Caco-2 (cell line): ENCODE measurements at regions not wholly inside any gene's neighbourhood (a gene's known extent, or its start where the extent isn't known, plus 50 kb on each side); places are given as distances from the start of the nearest gene placed in this dataset.
"Not testable (repeated sequence)": the region's sequence is repeated elsewhere in the genome, so short reads cannot be mapped to it uniquely, and the experiment has no call there.

Experiments used
- BruUV-seq: library from RNA; stranded (reverse); fragments of 400-500 nt; replicated peaks from 2 replicates; lab custom pipeline; 2021; lab: Mats Ljungman, UMichigan
- CTCF ChIA-PET: fragments of 300-600 bp; sonication (Branson Sonifier 250); formaldehyde crosslinking; loops from one replicate; lab custom pipeline; 2022; ENCODE audit warnings: antibody characterized with exemption; lab: Charles Lee
- POLR2A ChIA-PET: fragments of 300-600 bp; sonication (Branson Sonifier 250); formaldehyde crosslinking; loops from one replicate; lab custom pipeline; 2022; ENCODE audit warnings: antibody characterized with exemption; lab: Charles Lee
- DNase-seq, 2 experiments: peaks; one replicate each; pipeline versions ENCODE4 v3.0.0 to v3.0.0-alpha.2; 2020 to 2022
- H3K27me3 ChIP-seq: replicated peaks from 2 replicates; pipeline ENCODE4 v1.6.0; 2011; ENCODE audit warnings: low read length; ENCODE audit not compliant: control insufficient read depth, insufficient read depth
- H3K36me3 ChIP-seq: 2 replicates; pipeline ENCODE4 v1.5.1; 2011; ENCODE audit warnings: low read length; ENCODE audit not compliant: control insufficient read depth, insufficient read depth
- H3K4me1 ChIP-seq: fragments of 250-450 bp; sonication (Bioruptor Pico); 2 replicates; pipeline ENCODE4 v1.5.1; 2020; ENCODE audit warnings: mild to moderate bottlenecking
- H3K4me3 ChIP-seq: 2 replicates; pipeline ENCODE4 v1.5.1; 2011; ENCODE audit warnings: low read depth, mild to moderate bottlenecking, control low read depth, low read length
- H3K9me3 ChIP-seq: fragments of 250-450 bp; sonication (Bioruptor Pico); 2 replicates; pipeline ENCODE4 v1.5.1; 2020; ENCODE audit warnings: mild to moderate bottlenecking, moderate library complexity
- H3K27ac Mint-ChIP-seq: one replicate; pipeline ENCODE4 v1.8.0; 2022; ENCODE audit warnings: mixed read lengths; ENCODE audit not compliant: unreplicated experiment
- H3K27me3 Mint-ChIP-seq: one replicate; pipeline ENCODE4 v1.8.0; 2022; ENCODE audit warnings: mixed read lengths; ENCODE audit not compliant: insufficient read depth, unreplicated experiment
- H3K36me3 Mint-ChIP-seq: one replicate; pipeline ENCODE4 v1.8.0; 2022; ENCODE audit warnings: mild to moderate bottlenecking, mixed read lengths; ENCODE audit not compliant: insufficient read depth, unreplicated experiment
- H3K4me1 Mint-ChIP-seq: one replicate; pipeline ENCODE4 v1.8.0; 2022; ENCODE audit warnings: low read depth, mixed read lengths; ENCODE audit not compliant: unreplicated experiment
- H3K4me3 Mint-ChIP-seq: one replicate; pipeline ENCODE4 v1.8.0; 2022; ENCODE audit warnings: mild to moderate bottlenecking, moderate library complexity, mixed read lengths; ENCODE audit not compliant: unreplicated experiment
- H3K9me3 Mint-ChIP-seq: one replicate; pipeline ENCODE4 v1.8.0; 2022; ENCODE audit warnings: mixed read lengths; ENCODE audit not compliant: unreplicated experiment
- CTCF ChIP-seq, 2 experiments: fragments of 200-600 bp in 1 of 2; IDR thresholded peaks; 1 replicate in 1 of 2; 2 replicates in 1 of 2; pipeline versions ENCODE4 v1.5.1 to v1.8.0; 2011 to 2022; ENCODE audit warnings: antibody characterized with exemption in 1 of 2, control low read depth in 1 of 2, inconsistent platforms in 1 of 2, low read depth in 1 of 2, low read length in 1 of 2, mild to moderate bottlenecking in 1 of 2, moderate library complexity in 1 of 2; ENCODE audit not compliant: insufficient read depth in 1 of 2, severe bottlenecking in 1 of 2, unreplicated experiment in 1 of 2
- intact Hi-C: fragments of 100-400 bp; cut with micrococcal nuclease; formaldehyde crosslinking; loops from one replicate; pipeline ENCODE4 v1.10.0; 2022; ENCODE audit not compliant: unreplicated experiment

DNA sequence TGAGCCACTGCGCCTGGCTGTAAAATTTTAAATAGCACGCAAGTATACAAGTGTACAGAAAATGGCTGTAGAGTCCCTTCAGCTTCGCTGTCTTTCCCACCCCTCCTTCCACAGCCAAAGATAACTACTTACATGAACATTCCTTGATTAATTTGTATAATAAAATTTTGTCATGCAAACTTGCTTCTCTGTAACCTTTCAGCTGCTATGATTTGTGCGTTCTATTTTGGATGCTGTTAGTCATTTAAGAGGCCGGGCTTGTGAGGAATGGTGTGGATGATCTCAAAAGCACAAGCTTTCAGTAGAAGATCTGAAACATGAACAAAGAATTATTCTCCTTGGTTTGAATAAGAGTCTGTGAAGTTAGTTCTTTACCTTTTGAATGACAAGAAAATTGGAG is 115.0 kb upstream of the TLE1 start:
- no peak overlapping the region for H3K27ac Mint-ChIP-seq
- no peaks in the 10 kb centered on the region for H3K9me3 Mint-ChIP-seq
- CTCF ChIA-PET = no interaction called here

GRCh38 chr9:81811688-81812087 is 116.5 kb upstream of the SPATA31D4 start:
- peaks cover 30% of the 10 kb centered on the region for H3K4me1 Mint-ChIP-seq
- peaks cover 25% of the 10 kb centered on the region for H3K4me1 ChIP-seq
- H3K4me3 Mint-ChIP-seq, BruUV-seq, H3K9me3 ChIP-seq, intact Hi-C loops, H3K4me3 ChIP-seq, POLR2A ChIA-PET, H3K27me3 Mint-ChIP-seq, CTCF ChIA-PET, H3K36me3 ChIP-seq, DNase-seq, H3K9me3 Mint-ChIP-seq, H3K36me3 Mint-ChIP-seq, H3K27ac Mint-ChIP-seq, H3K27me3 ChIP-seq: not testable (repeated sequence)

More for the DNA sequence above, 115.0 kb upstream of the TLE1 start:
- no peak for DNase-seq
- Mint-ChIP-seq H3K4me3 (no peak overlapping the region), H3K4me1 (peaks cover 10% of the 10 kb centered on the region), H3K27me3 (no peaks in the 10 kb centered on the region), H3K36me3 (no peaks in the 10 kb centered on the region)
- POLR2A ChIA-PET = no interaction called here
- BruUV-seq = no TSS peak
- H3K27me3 ChIP-seq = no peaks in the 10 kb centered on the region
- H3K4me1 ChIP-seq = no peaks in the 10 kb centered on the region
- no peaks in the 10 kb centered on the region for H3K9me3 ChIP-seq
- no peak for TF ChIP-seq CTCF (IDR thresholded peaks at IDR 0.05; ENCODE audit: insufficient read depth in 1 of 2, low read depth in 1 of 2, low read length in 1 of 2, severe bottlenecking in 1 of 2, unreplicated experiment in 1 of 2)
- H3K36me3 ChIP-seq = no peaks in the 10 kb centered on the region
- no peak overlapping the region for H3K4me3 ChIP-seq
- intact Hi-C loops = no loop called here

GRCh38 chr9:81814401-81814793 is 113.8 kb upstream of the SPATA31D4 start:
- intact Hi-C loops = loop anchor here (1.0 to 2.0 kb wide), 3 partner anchors 27 to 125 kb away; partner anchors contain the start of gene TLE1
- no peaks in the 10 kb centered on the region for H3K27me3 Mint-ChIP-seq

More at GRCh38 chr9:81814401-81814793, 113.8 kb upstream of the SPATA31D4 start:
- POLR2A ChIA-PET = no interaction called here
- Mint-ChIP-seq H3K9me3 (no peaks in the 10 kb centered on the region), H3K36me3 (no peaks in the 10 kb centered on the region), H3K4me3 (no peak overlapping the region), H3K27ac (peak overlapping the region; percentile 36), H3K4me1 (peaks cover 34% of the 10 kb centered on the region)
- H3K27me3 ChIP-seq = no peaks in the 10 kb centered on the region
- no TSS peak for BruUV-seq
- peaks cover 35% of the 10 kb centered on the region for H3K4me1 ChIP-seq
- H3K9me3 ChIP-seq = no peaks in the 10 kb centered on the region
- H3K4me3 ChIP-seq = no peak overlapping the region
- peak; percentile 3 to 31 for DNase-seq
- CTCF ChIA-PET = no interaction called here
- no peak for TF ChIP-seq CTCF (IDR thresholded peaks at IDR 0.05; ENCODE audit: insufficient read depth in 1 of 2, low read depth in 1 of 2, low read length in 1 of 2, severe bottlenecking in 1 of 2, unreplicated experiment in 1 of 2)
- no peaks in the 10 kb centered on the region for H3K36me3 ChIP-seq
